Activated CD8-positive, alpha-beta T cell treated with anti-CD3 and anti-CD28 coated beads for 36 hours (primary cell): ENCODE measurements at regions not wholly inside any gene's neighbourhood (a gene's known extent, or its start where the extent isn't known, plus 50 kb on each side); places are given as distances from the start of the nearest gene placed in this dataset.

Experiments
- ATAC-seq: fragments of 200-7000 bp; cut with Tn5 transposase; one replicate; pipeline ENCODE4 v1.10.0; 2021; ENCODE audit warnings: mild to moderate bottlenecking, moderate library complexity
- CTCF ChIA-PET: fragments of 350-600 bp; sonication (Branson Sonifier 250); formaldehyde crosslinking; loops from one replicate; lab custom pipeline; 2021; ENCODE audit warnings: antibody characterized with exemption; lab: Charles Lee
- POLR2A ChIA-PET: fragments of 350-600 bp; sonication (Branson Sonifier 250); formaldehyde crosslinking; loops from one replicate; lab custom pipeline; 2021; ENCODE audit warnings: antibody characterized with exemption; lab: Charles Lee
- DNase-seq: peaks from one replicate; pipeline ENCODE4 v3.0.0-alpha.2; 2020
- H3K27ac Mint-ChIP-seq: one replicate; pipeline ENCODE4 v1.8.0; 2021; ENCODE audit warnings: mild to moderate bottlenecking, mixed read lengths
- H3K27me3 Mint-ChIP-seq: one replicate; pipeline ENCODE4 v1.8.0; 2021; ENCODE audit warnings: mixed read lengths
- H3K36me3 Mint-ChIP-seq: one replicate; pipeline ENCODE4 v1.8.0; 2021; ENCODE audit warnings: low read depth, mixed read lengths
- H3K4me1 Mint-ChIP-seq: one replicate; pipeline ENCODE4 v1.8.0; 2021; ENCODE audit warnings: low read depth, mixed read lengths
- H3K4me3 Mint-ChIP-seq: one replicate; pipeline ENCODE4 v1.8.0; 2021; ENCODE audit warnings: mild to moderate bottlenecking, moderate library complexity, mixed read lengths
- H3K9me3 Mint-ChIP-seq: one replicate; pipeline ENCODE4 v1.8.0; 2021; ENCODE audit warnings: mixed read lengths
- intact Hi-C: fragments of 100-400 bp; cut with micrococcal nuclease; formaldehyde crosslinking; loops from one replicate; pipeline ENCODE4 v1.10.0; 2022
- TF ChIP-seq, protein P1 (sequence below): fragments of 200-600 bp; IDR thresholded peaks from one replicate; pipeline ENCODE4 v1.8.0; 2022; ENCODE audit warnings: antibody characterized with exemption, mild to moderate bottlenecking

DNA sequence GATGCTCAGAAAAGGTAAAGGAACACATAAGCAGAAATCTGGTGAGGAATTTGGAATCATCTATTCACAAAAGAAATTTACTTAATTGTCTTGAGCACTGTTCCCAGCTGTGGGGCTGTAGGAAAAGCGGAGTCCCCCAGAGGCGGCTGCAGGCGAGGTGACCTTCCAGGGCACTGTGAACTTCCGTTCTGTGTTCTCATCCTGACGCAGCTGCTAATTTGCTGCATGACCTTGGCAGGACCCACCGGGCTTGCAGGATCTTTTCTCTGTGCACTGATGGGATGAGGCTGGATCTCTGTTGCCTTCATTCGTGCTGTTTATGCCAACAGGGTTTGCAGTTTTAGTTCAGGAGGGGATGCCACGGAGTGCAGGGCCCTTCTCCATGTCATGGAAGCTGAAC, 301.9 kb upstream of the MYT1L start:
- TF ChIP-seq, protein P1, sequence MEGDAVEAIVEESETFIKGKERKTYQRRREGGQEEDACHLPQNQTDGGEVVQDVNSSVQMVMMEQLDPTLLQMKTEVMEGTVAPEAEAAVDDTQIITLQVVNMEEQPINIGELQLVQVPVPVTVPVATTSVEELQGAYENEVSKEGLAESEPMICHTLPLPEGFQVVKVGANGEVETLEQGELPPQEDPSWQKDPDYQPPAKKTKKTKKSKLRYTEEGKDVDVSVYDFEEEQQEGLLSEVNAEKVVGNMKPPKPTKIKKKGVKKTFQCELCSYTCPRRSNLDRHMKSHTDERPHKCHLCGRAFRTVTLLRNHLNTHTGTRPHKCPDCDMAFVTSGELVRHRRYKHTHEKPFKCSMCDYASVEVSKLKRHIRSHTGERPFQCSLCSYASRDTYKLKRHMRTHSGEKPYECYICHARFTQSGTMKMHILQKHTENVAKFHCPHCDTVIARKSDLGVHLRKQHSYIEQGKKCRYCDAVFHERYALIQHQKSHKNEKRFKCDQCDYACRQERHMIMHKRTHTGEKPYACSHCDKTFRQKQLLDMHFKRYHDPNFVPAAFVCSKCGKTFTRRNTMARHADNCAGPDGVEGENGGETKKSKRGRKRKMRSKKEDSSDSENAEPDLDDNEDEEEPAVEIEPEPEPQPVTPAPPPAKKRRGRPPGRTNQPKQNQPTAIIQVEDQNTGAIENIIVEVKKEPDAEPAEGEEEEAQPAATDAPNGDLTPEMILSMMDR: no peak
- ChIA-PET POLR2A (no interaction called here), CTCF (no interaction called here)
- Mint-ChIP-seq H3K27ac (no peak overlapping the region), H3K9me3 (no peaks in the 10 kb centered on the region), H3K4me1 (no peaks in the 10 kb centered on the region), H3K4me3 (no peak overlapping the region), H3K27me3 (no peaks in the 10 kb centered on the region), H3K36me3 (no peaks in the 10 kb centered on the region)
- ATAC-seq: no peak
- no peak for DNase-seq
- intact Hi-C loops: no loop called here

DNA sequence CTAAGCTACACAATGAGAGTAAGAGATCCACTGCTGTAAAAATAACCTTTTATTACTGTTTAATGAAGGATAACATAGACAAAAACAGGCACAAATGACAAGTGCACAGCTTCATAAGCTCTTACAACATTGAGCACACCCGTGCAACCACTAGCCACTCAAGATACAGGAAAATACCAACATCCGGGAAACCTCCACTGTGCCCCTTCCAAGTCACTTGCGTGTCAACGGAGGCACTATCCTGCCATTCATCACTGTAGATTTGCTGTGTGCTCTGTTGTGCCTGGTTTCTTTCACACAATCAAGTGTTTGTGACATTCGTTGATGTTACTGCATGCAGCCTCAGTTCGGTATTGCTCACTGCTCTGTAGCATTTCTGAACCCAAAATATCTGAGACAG, 292.9 kb upstream of the MYT1L start:
- CTCF ChIA-PET: no interaction called here
- TF ChIP-seq, protein P1: no peak
- DNase-seq: no peak
- H3K27me3 Mint-ChIP-seq: no peaks in the 10 kb centered on the region
- H3K36me3 Mint-ChIP-seq: no peaks in the 10 kb centered on the region
- intact Hi-C loops: no loop called here
- H3K27ac Mint-ChIP-seq: no peak overlapping the region
- no peaks in the 10 kb centered on the region for H3K4me1 Mint-ChIP-seq
- no peak for ATAC-seq
- H3K9me3 Mint-ChIP-seq: no peaks in the 10 kb centered on the region
- POLR2A ChIA-PET: no interaction called here
- H3K4me3 Mint-ChIP-seq: no peak overlapping the region

DNA sequence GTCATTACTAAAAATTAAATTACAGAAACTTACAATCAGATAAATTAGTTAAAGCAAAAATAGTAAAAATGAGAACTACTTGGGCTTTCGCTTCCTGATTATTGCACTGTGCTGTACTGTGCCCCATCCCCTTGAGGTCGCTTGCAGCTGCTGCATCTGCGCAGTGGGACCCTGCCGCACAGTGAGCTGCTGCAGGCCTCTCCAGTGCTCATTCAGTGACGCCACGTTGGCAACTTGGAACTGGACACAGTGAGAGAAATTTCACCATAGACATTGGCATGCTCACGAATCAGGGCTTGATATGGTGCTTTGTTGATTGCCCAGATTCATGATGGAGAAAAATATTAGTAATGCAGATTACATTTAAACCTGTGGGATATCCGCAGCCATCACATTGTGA, 290.8 kb upstream of the MYT1L start:
- Mint-ChIP-seq H3K9me3 (no peaks in the 10 kb centered on the region), H3K27me3 (no peaks in the 10 kb centered on the region), H3K36me3 (no peaks in the 10 kb centered on the region), H3K4me3 (no peak overlapping the region), H3K27ac (no peak overlapping the region), H3K4me1 (no peaks in the 10 kb centered on the region)
- no peak for DNase-seq
- TF ChIP-seq, protein P1: no peak
- POLR2A ChIA-PET: no interaction called here
- CTCF ChIA-PET: no interaction called here
- intact Hi-C loops: no loop called here
- no peak for ATAC-seq

DNA sequence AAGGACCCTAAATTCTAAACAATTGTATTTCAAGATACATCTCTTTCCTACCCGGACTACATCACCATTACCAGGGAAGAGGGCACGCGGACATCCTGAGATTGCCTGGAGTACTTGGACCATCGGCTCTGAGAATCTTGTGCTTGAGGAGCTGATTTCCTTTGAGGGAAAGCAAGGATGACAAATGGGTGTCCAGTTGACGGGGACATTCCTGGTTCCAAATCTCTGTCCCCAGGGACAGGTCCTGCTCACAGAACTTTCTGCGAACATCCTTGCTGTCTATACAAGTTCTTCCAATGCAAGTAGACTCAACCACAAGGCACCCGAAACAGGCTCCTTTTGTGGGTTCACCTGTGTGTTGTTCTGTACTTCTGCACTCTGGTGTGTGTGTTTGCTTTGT, 289.5 kb upstream of the MYT1L start:
- H3K4me3 Mint-ChIP-seq: no peak overlapping the region
- H3K9me3 Mint-ChIP-seq: no peaks in the 10 kb centered on the region
- H3K4me1 Mint-ChIP-seq: no peaks in the 10 kb centered on the region
- ChIA-PET POLR2A (no interaction called here), CTCF (no interaction called here)
- TF ChIP-seq, protein P1: no peak
- intact Hi-C loops: no loop called here
- ATAC-seq (no peak), DNase-seq (no peak)
- H3K27me3 Mint-ChIP-seq: peaks cover 2% of the 10 kb centered on the region
- H3K36me3 Mint-ChIP-seq: no peaks in the 10 kb centered on the region
- H3K27ac Mint-ChIP-seq: no peak overlapping the region

DNA sequence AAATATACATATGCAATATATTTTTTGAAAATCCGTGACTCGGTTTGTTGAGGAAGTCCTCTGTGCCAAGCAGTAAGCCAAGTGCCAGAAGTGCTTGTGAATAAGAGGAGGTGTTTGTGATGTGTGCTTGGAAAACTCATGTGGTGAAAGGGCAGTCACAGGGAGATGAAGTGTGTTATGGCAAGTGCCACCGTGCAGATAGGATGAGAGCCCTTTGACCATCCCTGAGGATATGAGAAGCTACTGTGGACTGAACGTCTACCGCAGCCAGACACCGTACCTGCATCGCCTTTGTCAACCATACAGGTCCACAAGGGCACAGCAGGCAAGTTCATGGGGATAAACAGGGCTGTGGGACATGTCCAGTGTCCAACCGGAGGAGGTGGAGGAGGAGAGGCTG, 288.9 kb upstream of the MYT1L start:
- no peaks in the 10 kb centered on the region for H3K36me3 Mint-ChIP-seq
- no peak overlapping the region for H3K4me3 Mint-ChIP-seq
- ATAC-seq (no peak), DNase-seq (no peak)
- H3K4me1 Mint-ChIP-seq: no peaks in the 10 kb centered on the region
- no peak overlapping the region for H3K27ac Mint-ChIP-seq
- peaks cover 2% of the 10 kb centered on the region for H3K27me3 Mint-ChIP-seq
- intact Hi-C loops: no loop called here
- no peaks in the 10 kb centered on the region for H3K9me3 Mint-ChIP-seq
- CTCF ChIA-PET: no interaction called here
- TF ChIP-seq, protein P1: no peak
- POLR2A ChIA-PET: no interaction called here
